Non-pigmented ciliary epithelial cell (primary cell): ENCODE measurements at regions not wholly inside any gene's neighbourhood (a gene's known extent, or its start where the extent isn't known, plus 50 kb on each side); places are given as distances from the start of the nearest gene placed in this dataset.

Source experiments
- DNase-seq: peaks from one replicate; pipeline ENCODE4 v3.0.0-alpha.2; 2010; ENCODE audit warnings: low read depth

- no peak for DNase-seq
These were observed 180.4 kb upstream of the HHIP start for GRCh38 chr4:144465546-144465945.

- no peak for DNase-seq
These were observed 165.9 kb upstream of the HHIP start for GRCh38 chr4:144480068-144480467.

- no peak for DNase-seq
These were observed 156.1 kb upstream of the HHIP start for GRCh38 chr4:144489831-144490230.

GRCh38 chr4:144494280-144494679, 151.7 kb upstream of the HHIP start:
- no peak for DNase-seq

GRCh38 chr4:144495944-144496343, 150.0 kb upstream of the HHIP start:
- DNase-seq = no peak

GRCh38 chr4:144499777-144500176, 146.2 kb upstream of the HHIP start:
- no peak for DNase-seq

GRCh38 chr4:144501231-144501780, 144.7 kb upstream of the HHIP start:
- no peak for DNase-seq

DNA sequence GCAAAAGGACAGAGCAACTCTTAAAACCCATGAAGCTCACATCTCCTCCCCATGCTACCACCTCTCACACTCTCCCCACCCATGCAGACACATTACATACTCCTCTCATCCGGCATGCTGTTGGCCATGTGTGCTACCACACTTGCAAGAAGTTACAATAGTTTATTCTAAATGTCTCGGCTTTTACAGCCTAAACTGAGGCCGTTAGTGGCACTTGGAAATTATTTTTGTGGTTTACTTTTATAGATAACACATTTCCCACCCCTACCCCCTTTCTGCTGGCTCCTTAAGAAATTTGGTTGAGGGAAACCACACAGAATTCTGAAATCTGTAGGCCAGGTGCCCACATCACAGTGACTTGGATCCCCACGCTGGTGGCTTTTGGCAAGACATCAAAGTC, 141.1 kb upstream of the HHIP start:
- no peak for DNase-seq

DNA sequence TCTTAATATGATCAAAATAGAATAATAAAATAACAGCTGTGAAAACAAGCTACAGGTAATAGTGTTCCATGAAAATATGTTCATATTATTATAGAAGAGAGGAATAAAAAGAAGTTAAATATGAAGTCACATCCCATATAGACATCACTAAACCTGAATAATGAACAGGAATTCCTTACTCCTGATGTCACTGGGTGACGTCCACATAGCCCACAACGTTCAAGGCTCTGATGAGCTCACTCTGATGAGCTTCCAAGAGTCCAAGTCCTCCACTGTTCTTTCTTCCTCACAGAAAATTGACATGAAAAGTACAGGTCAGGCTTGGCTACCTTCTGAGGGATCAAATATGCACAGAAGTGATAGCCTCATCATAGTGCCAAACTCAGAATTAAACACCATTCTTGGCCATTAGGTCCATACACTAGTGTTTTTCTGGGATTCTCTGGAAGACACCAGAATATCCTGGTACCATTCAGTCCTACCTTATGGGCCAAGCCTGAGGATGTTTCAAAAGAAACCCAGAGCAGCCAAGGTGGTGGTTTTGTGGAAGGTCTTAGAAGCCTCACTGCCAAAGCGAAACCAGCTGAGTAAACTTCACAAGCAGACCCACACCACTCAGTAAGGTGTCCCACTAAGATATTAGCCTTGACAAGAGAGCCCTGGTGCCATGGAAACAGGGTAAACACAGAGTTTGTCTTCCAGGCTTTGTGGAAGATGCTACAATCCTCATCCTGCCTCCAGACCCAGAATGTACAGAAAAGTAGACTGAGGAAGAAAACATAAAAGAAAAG, 138.4 kb upstream of the HHIP start:
- no peak for DNase-seq

GRCh38 chr4:144509088-144510015, 136.6 kb upstream of the HHIP start:
- no peak for DNase-seq

DNA sequence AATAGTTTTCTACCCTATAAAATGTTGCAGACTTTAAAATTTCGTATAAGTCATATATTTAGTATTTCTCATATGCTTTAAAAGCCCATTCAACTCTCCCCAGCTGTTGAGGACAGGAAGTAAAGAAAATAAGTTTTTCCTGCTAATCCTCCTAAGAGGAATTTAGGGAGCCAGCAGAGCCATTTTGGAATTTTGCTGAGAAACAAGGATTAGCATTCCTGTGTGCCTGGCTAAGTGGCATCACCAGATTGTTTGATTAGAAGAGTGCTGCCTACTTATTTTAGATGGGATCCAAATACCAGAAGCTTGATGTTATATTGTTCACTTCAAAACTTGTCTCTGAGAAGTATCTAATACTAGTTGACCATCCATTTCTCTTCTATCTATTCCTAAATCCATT, 131.2 kb upstream of the HHIP start:
- DNase-seq = no peak

GRCh38 chr4:144518181-144518895, 127.6 kb upstream of the HHIP start:
- no peak for DNase-seq

- no peak for DNase-seq
These were observed 114.1 kb upstream of the HHIP start for GRCh38 chr4:144531841-144532240.

DNA sequence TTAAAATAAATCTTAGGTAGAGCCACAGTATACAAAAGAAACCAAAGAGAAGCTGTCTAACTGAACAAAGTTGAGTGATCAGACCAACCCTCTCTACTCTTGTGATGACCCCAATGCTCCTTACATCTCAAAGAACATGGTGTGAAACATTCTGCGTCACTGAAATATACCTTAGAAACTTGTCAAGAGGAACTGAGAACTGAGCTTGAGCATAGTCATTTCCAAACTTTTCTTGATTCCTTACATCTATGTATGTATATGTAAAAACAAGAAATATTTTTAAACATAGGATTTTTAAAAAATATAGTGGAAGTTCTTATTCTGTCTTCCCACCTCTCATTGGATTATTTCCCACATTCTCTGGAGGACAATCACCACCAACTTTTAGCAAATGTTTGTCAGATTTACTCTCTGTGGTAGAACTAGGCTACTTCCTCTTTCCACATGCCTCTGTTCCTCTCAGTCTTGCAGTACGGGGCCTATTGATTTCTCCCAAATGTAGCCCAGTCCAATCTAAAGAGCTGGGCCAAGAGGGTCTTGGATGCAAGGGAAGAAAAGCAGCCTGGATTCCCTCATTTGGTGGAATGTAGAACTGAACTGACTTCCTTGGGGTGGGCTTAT, 98.2 kb upstream of the HHIP start:
- DNase-seq = no peak

DNA sequence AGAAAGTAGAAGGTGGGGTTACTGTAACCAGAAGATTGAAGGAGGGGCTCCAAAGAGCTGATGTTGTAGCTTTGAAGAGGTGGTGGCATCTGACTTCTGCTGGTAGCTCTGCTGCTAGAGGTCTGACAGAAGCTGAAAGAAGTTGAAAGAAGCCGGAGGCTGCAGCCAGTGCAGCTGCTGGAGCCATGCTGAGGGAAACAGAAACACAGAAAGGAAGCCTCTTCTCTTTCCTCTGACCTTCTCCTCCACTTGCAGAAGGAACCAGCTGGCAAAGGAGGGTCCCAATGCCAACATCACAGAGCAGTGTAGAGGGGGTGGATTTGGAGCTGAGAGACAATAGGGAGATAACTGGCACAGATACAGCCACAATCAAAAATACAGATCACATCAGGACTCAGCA, 89.3 kb upstream of the HHIP start:
- no peak for DNase-seq

GRCh38 chr4:144557404-144557803, 88.6 kb upstream of the HHIP start:
- no peak for DNase-seq

DNA sequence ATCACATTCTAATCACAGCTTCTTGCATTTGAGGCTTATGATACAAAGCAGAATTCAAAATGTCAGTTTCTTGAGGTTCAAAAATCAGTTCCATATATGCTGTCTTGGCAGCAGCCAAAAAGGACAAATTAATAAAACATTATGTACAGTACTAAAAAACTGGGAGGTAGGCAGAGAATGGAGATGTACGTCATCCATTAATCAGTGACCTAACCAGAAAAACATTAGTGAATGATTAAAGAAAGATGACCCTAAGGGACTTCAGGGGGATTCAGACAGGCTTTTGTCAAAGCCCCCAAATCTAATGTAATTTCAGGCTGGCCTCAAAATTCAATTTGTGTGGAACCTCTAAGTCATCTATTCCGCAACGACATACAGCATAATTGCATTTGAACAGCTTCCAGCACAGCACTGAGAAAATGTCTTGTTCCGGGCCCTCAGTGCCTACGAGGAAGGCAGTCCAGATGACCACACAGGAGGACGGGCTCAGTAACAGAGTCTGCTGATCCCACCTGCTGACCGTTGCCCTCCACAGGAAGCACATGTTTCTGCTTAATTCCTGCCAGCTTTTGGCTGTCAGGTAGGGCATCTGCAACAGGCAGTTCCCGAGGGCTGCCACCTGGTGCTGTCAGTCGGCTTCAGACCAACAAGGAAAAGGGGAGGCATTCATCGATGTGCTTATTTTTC, 83.8 kb upstream of the HHIP start:
- DNase-seq = no peak

- DNase-seq = no peak
These were observed 81.6 kb upstream of the HHIP start for GRCh38 chr4:144564358-144564757.

GRCh38 chr4:144565527-144566195, 80.3 kb upstream of the HHIP start:
- no peak for DNase-seq

DNA sequence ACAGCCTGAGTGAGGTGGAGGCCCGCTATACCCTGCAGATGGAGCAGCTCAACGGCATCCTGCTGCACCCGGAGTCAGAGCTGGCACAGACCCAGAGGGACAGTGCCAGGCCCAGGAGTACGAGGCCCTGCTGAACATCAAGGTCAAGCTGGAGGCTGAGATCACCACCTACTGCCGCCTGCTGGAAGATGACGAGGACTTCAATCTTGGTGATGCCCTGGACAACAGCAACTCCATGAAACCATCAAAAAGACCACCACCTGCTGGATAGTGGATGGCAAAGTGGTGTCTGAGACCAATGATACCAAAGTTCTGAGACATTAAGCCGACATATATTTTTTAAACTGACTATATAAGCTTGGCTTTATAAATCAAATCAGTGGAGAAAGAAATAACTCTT, 73.3 kb upstream of the HHIP start:
- no peak for DNase-seq

DNA sequence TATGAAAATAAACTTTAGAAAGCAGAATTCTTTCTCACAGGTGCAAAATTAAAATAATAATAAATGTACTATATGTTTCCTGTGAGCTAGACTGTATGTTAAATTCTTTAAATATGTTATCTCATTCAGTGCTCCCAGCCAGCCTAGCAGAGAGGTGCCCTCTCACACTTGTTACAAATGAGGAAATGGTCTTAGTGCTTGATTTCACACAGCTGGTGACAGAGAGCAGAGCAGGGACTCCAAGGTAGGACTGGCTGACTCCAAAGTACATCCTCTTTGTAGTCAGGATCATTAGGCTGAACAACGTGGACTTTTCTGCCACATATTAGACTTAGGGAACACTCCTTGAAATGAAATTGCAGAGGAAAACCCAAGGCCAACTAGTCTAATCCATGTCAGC, 72.0 kb upstream of the HHIP start:
- no peak for DNase-seq
